ENCODE measurements at regions not wholly inside any gene's neighbourhood (a gene's known extent, or its start where the extent isn't known, plus 50 kb on each side); places are given as distances from the start of the nearest gene placed in this dataset.

- no peak for TF ChIP-seq CTCF (IDR thresholded peaks at IDR 0.05; ENCODE audit: insufficient read depth, low read depth, low read length)
- no peak for TF ChIP-seq EZH2 (IDR thresholded peaks at IDR 0.05; ENCODE audit: insufficient read depth, low read length)
These were observed 60.7 kb upstream of the ZEB2 start for GRCh38 chr2:144580521-144581161.

All from astrocyte (in vitro differentiated cells and primary cell).